ENCODE measurements at regions not wholly inside any gene's neighbourhood (a gene's known extent, or its start where the extent isn't known, plus 50 kb on each side); places are given as distances from the start of the nearest gene placed in this dataset.

GRCh38 chr3:181862502-181862901 is 150.8 kb downstream of the SOX2 start:
- Histone ChIP-seq H4K20me1 (ENCODE audit: insufficient read depth, low read length) (no peaks in the 10 kb centered on the region), H3K79me2 (ENCODE audit: insufficient read depth, low read length) (no peaks in the 10 kb centered on the region), H3K27ac (ENCODE audit: low read depth, low read length) (no peak overlapping the region), H3K4me3 (ENCODE audit: insufficient read depth, low read length) (no peak overlapping the region), H3K9me3 (ENCODE audit: low read depth, low read length) (no peaks in the 10 kb centered on the region), H3K4me1 (ENCODE audit: insufficient read depth, low read length) (no peaks in the 10 kb centered on the region), H3K27me3 (ENCODE audit: insufficient read depth, low read length) (no peaks in the 10 kb centered on the region), H3K4me2 (ENCODE audit: insufficient read depth, low read length) (no peak overlapping the region), H2AFZ (ENCODE audit: low read length) (no peak overlapping the region), H3K36me3 (ENCODE audit: insufficient read depth, low read length) (no peaks in the 10 kb centered on the region)
- no peak for DNase-seq (ENCODE audit: insufficient read length, low spot score, missing footprints)
- no peak for TF ChIP-seq CTCF (IDR thresholded peaks at IDR 0.05; ENCODE audit: extremely low read depth, low read depth, low read length)

GRCh38 chr3:181868576-181869082 is 156.9 kb downstream of the SOX2 start:
- no peak for TF ChIP-seq CTCF (IDR thresholded peaks at IDR 0.05; ENCODE audit: extremely low read depth, low read depth, low read length)
- Histone ChIP-seq H3K27me3 (ENCODE audit: insufficient read depth, low read length) (no peaks in the 10 kb centered on the region), H3K36me3 (ENCODE audit: insufficient read depth, low read length) (no peaks in the 10 kb centered on the region), H3K4me1 (ENCODE audit: insufficient read depth, low read length) (no peaks in the 10 kb centered on the region), H3K79me2 (ENCODE audit: insufficient read depth, low read length) (no peaks in the 10 kb centered on the region), H3K9me3 (ENCODE audit: low read depth, low read length) (no peaks in the 10 kb centered on the region), H3K27ac (ENCODE audit: low read depth, low read length) (no peak overlapping the region), H2AFZ (ENCODE audit: low read length) (no peak overlapping the region), H3K4me2 (ENCODE audit: insufficient read depth, low read length) (no peak overlapping the region), H4K20me1 (ENCODE audit: insufficient read depth, low read length) (no peaks in the 10 kb centered on the region), H3K4me3 (ENCODE audit: insufficient read depth, low read length) (no peak overlapping the region)
- DNase-seq (ENCODE audit: insufficient read length, low spot score, missing footprints), result no peak

- Histone ChIP-seq H3K27me3 (ENCODE audit: insufficient read depth, low read length) (no peaks in the 10 kb centered on the region), H3K79me2 (ENCODE audit: insufficient read depth, low read length) (no peaks in the 10 kb centered on the region), H2AFZ (ENCODE audit: low read length) (no peak overlapping the region), H3K27ac (ENCODE audit: low read depth, low read length) (no peak overlapping the region), H4K20me1 (ENCODE audit: insufficient read depth, low read length) (no peaks in the 10 kb centered on the region), H3K4me3 (ENCODE audit: insufficient read depth, low read length) (no peak overlapping the region), H3K36me3 (ENCODE audit: insufficient read depth, low read length) (no peaks in the 10 kb centered on the region), H3K4me2 (ENCODE audit: insufficient read depth, low read length) (no peak overlapping the region), H3K9me3 (ENCODE audit: low read depth, low read length) (no peaks in the 10 kb centered on the region), H3K4me1 (ENCODE audit: insufficient read depth, low read length) (no peaks in the 10 kb centered on the region)
- no peak for TF ChIP-seq CTCF (IDR thresholded peaks at IDR 0.05; ENCODE audit: extremely low read depth, low read depth, low read length)
- no peak for DNase-seq (ENCODE audit: insufficient read length, low spot score, missing footprints)
Measured at GRCh38 chr3:181872887-181873286, 161.2 kb downstream of the SOX2 start.

GRCh38 chr3:181879926-181880325 is 168.2 kb downstream of the SOX2 start:
- TF ChIP-seq CTCF (IDR thresholded peaks at IDR 0.05; ENCODE audit: extremely low read depth, low read depth, low read length), result no peak
- no peaks in the 10 kb centered on the region for H3K27me3 ChIP-seq (ENCODE audit: insufficient read depth, low read length)
- no peaks in the 10 kb centered on the region for H3K4me1 ChIP-seq (ENCODE audit: insufficient read depth, low read length)
- no peaks in the 10 kb centered on the region for H3K79me2 ChIP-seq (ENCODE audit: insufficient read depth, low read length)
- no peak overlapping the region for H3K27ac ChIP-seq (ENCODE audit: low read depth, low read length)
- H3K9me3 ChIP-seq (ENCODE audit: low read depth, low read length), result no peaks in the 10 kb centered on the region
- H3K36me3 ChIP-seq (ENCODE audit: insufficient read depth, low read length), result no peaks in the 10 kb centered on the region
- H3K4me2 ChIP-seq (ENCODE audit: insufficient read depth, low read length), result no peak overlapping the region
- H3K4me3 ChIP-seq (ENCODE audit: insufficient read depth, low read length), result no peak overlapping the region
- no peak overlapping the region for H2AFZ ChIP-seq (ENCODE audit: low read length)
- no peaks in the 10 kb centered on the region for H4K20me1 ChIP-seq (ENCODE audit: insufficient read depth, low read length)
- DNase-seq (ENCODE audit: insufficient read length, low spot score, missing footprints), result no peak
